Tibial nerve (tissue), 4 donors: ENCODE measurements at regions not wholly inside any gene's neighbourhood (a gene's known extent, or its start where the extent isn't known, plus 50 kb on each side); places are given as distances from the start of the nearest gene placed in this dataset.

Experiments used
- DNase-seq, 2 donors: peaks; one replicate each; pipeline ENCODE4 v3.0.0-alpha.2; 2019; ENCODE audit warnings: low spot score in 2 of 2
- H3K27ac ChIP-seq, 4 donors: fragments of 200-600 bp; sonication (generic) in 3 of 4; one replicate each; pipeline ENCODE4 v1.5.1; 2017 to 2019; ENCODE audit warnings: mild to moderate bottlenecking in 1 of 4
- H3K27me3 ChIP-seq, 2 donors: fragments of 200-600 bp; sonication (generic) in 1 of 2; one replicate each; pipeline versions ENCODE4 v1.5.1 to v1.6.0; 2017 to 2019
- H3K36me3 ChIP-seq, 3 donors: fragments of 200-600 bp; sonication (generic); one replicate each; pipeline ENCODE4 v1.5.1; 2018 to 2019
- H3K4me1 ChIP-seq, 4 donors: fragments of 200-600 bp; sonication (generic) in 3 of 4; one replicate each; pipeline ENCODE4 v1.5.1; 2017 to 2019
- H3K4me3 ChIP-seq, 4 donors: fragments of 200-600 bp; sonication (generic) in 3 of 4; one replicate each; pipeline ENCODE4 v1.5.1; 2017 to 2019; ENCODE audit warnings: mild to moderate bottlenecking in 1 of 4, moderate library complexity in 1 of 4
- H3K9me3 ChIP-seq, 4 donors: fragments of 200-600 bp; sonication (generic) in 3 of 4; one replicate each; pipeline ENCODE4 v1.5.1; 2017 to 2019
- CTCF ChIP-seq, 5 experiments: fragments of 200-600 bp in 3 of 5; fragments of 450-650 bp in 2 of 5; sonication (generic) in 3 of 5; IDR thresholded peaks; one replicate each; pipeline ENCODE4 v1.5.1; 2016 to 2019; ENCODE audit warnings: antibody characterized with exemption in 5 of 5, mild to moderate bottlenecking in 3 of 5, moderate library complexity in 2 of 5
- EP300 ChIP-seq, 2 donors: sonication (generic); formaldehyde crosslinking; IDR thresholded peaks; one replicate each; pipeline ENCODE4 v1.6.1; 2017; ENCODE audit warnings: antibody characterized with exemption in 2 of 2, mild to moderate bottlenecking in 1 of 2
- POLR2A ChIP-seq, 2 donors: fragments of 450-650 bp; IDR thresholded peaks; one replicate each; pipeline ENCODE4 v1.6.1; 2017; ENCODE audit warnings: antibody characterized with exemption in 2 of 2, mild to moderate bottlenecking in 2 of 2, moderate library complexity in 2 of 2
- WGBS, 2 donors: methylation state at CpG; one replicate each; pipeline ENCODE4 v1.1.5; 2018; 5-methylcytosine and 5-hydroxymethylcytosine counted together

- H3K27me3 ChIP-seq, result peaks cover 0 to 32% of the 10 kb centered on the region in 2 donors
- H3K9me3 ChIP-seq, result no peaks in the 10 kb centered on the region
- H3K36me3 ChIP-seq, result no peaks in the 10 kb centered on the region
- TF ChIP-seq POLR2A (IDR thresholded peaks at IDR 0.05) (no peak), EP300 (IDR thresholded peaks at IDR 0.05) (no peak), CTCF (IDR thresholded peaks at IDR 0.05) (no peak)
- peaks cover 0 to 20% (median 0%) of the 10 kb centered on the region in 4 donors for H3K4me1 ChIP-seq
- no peak for DNase-seq
- H3K4me3 ChIP-seq, result no peak overlapping the region
- WGBS, 2 donors, result 91 to 94% methylated on average over 2 of the region's 2 CpGs
- H3K27ac ChIP-seq, result no peak overlapping the region
These were observed 67.4 kb downstream of the FOXD2 start for GRCh38 chr1:47505267-47505666.

- H3K27me3 ChIP-seq, result peaks cover 0 to 32% of the 10 kb centered on the region in 2 donors
These were observed 68.2 kb downstream of the FOXD2 start for GRCh38 chr1:47506053-47506452.

GRCh38 chr1:47507144-47507543 lies 69.3 kb downstream of the FOXD2 start:
- no peaks in the 10 kb centered on the region for H3K9me3 ChIP-seq
- DNase-seq, result no peak
- H3K4me3 ChIP-seq, result no peak overlapping the region
- TF ChIP-seq CTCF (IDR thresholded peaks at IDR 0.05) (no peak), POLR2A (IDR thresholded peaks at IDR 0.05) (no peak), EP300 (IDR thresholded peaks at IDR 0.05) (no peak)
- H3K27ac ChIP-seq, result no peak overlapping the region
- no peaks in the 10 kb centered on the region for H3K36me3 ChIP-seq
- 85 to 93% methylated on average over 3 of the region's 3 CpGs for WGBS, 2 donors
- H3K4me1 ChIP-seq, result peaks cover 0 to 20% (median 0%) of the 10 kb centered on the region in 4 donors
- H3K27me3 ChIP-seq, result peaks cover 0 to 32% of the 10 kb centered on the region in 2 donors

More at GRCh38 chr1:47506053-47506452, 68.2 kb downstream of the FOXD2 start:
- no peak overlapping the region for H3K27ac ChIP-seq
- no peaks in the 10 kb centered on the region for H3K36me3 ChIP-seq
- H3K4me1 ChIP-seq, result peaks cover 0 to 20% (median 0%) of the 10 kb centered on the region in 4 donors
- H3K4me3 ChIP-seq, result no peak overlapping the region
- H3K9me3 ChIP-seq, result no peaks in the 10 kb centered on the region
- no peak for DNase-seq
- WGBS, 2 donors, result 89 to 91% methylated on average over 2 of the region's 2 CpGs
- no peak for TF ChIP-seq EP300 (IDR thresholded peaks at IDR 0.05)
- no peak for TF ChIP-seq CTCF (IDR thresholded peaks at IDR 0.05)
- TF ChIP-seq POLR2A (IDR thresholded peaks at IDR 0.05), result no peak

GRCh38 chr1:47507881-47508701 lies 70.2 kb downstream of the FOXD2 start:
- 4 to 11% methylated on average over 35 to 49 of the region's 77 CpGs for WGBS, 2 donors

More at GRCh38 chr1:47507881-47508701, 70.2 kb downstream of the FOXD2 start:
- peak in 1 of 2 donors; percentile 20 for DNase-seq
- Histone ChIP-seq H3K27me3 (peaks cover 0 to 32% of the 10 kb centered on the region in 2 donors), H3K4me3 (peak overlapping the region; percentile 30 to 55 (median 38)), H3K36me3 (no peaks in the 10 kb centered on the region), H3K9me3 (no peaks in the 10 kb centered on the region), H3K4me1 (peaks cover 0 to 20% (median 0%) of the 10 kb centered on the region in 4 donors), H3K27ac (peak overlapping the region; percentile 16 to 83 (median 48))
- TF ChIP-seq CTCF (IDR thresholded peaks at IDR 0.05) (no peak), POLR2A (IDR thresholded peaks at IDR 0.05) (no peak), EP300 (IDR thresholded peaks at IDR 0.05) (no peak)
